Muscle of arm (tissue), 1 donor: ENCODE measurements at regions not wholly inside any gene's neighbourhood (a gene's known extent, or its start where the extent isn't known, plus 50 kb on each side); places are given as distances from the start of the nearest gene placed in this dataset.
"Not testable (repeated sequence)": the region's sequence is repeated elsewhere in the genome, so short reads cannot be mapped to it uniquely, and the experiment has no call there.

Source experiments
- DNase-seq: peaks from one replicate; pipeline ENCODE4 v3.0.0-alpha.2; 2013

DNA sequence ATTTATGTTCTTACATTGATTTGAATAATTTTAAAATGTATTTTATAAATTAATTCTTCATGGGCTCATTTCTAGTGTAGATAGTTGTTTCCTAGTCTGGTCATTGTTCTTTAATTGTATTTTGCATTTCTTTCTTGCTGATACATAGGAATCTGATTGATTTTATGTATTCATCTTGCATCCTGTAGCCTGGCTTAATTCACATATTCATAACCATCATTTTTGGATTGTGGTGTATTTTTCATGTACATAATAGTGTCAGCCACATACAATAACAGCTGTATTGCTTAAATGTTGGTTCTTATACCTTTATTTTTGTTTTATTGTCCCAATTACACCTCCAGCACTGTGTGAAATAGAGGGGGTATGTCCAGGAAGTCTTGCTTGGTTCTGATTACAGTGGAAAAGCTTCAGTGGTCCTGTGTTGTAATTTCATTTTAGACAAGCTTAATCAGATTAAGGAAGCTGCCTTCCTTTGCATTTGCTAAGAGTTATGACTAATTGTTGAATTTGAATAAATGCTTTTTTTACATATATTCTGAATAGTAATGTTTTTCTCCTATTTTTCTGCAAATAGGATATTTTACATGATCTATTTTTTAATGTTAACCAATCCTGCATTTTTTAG lies 103.7 kb downstream of the USP22 start:
- no peak for DNase-seq

- no peak for DNase-seq
These were observed 100.9 kb downstream of the USP22 start for GRCh38 chr17:20941872-20942271.

- no peak for DNase-seq
These were observed 98.6 kb downstream of the USP22 start for GRCh38 chr17:20944014-20944865.

DNA sequence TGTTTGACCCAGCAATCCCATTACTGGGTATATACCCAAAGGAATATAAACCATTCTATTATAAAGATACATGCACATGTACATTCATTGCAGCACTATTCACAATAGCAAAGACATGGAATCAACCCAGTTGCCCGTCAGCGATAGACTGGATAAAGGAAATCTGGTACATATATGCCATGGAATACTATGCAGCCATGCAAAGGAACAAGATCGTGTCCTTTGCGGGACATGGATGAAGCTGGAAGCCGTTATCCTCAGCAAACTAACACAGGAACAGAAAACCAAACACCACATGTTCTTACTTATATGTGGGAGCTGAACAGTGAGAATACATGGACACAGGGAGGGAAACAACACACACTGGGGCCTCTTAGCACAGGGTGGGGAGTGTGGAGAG lies 95.1 kb downstream of the USP22 start:
- not testable (repeated sequence) for DNase-seq

- no peak for DNase-seq
These were observed 93.6 kb downstream of the USP22 start for GRCh38 chr17:20948984-20949777.
